KOPT-K1 (cell line): ENCODE measurements at regions not wholly inside any gene's neighbourhood (a gene's known extent, or its start where the extent isn't known, plus 50 kb on each side); places are given as distances from the start of the nearest gene placed in this dataset.

ENCODE experiments used
- H3K27ac ChIP-seq: fragments of 200-600 bp; sonication (generic); 2 replicates; pipeline ENCODE4 v1.5.1; 2016; ENCODE audit warnings: antibody characterized with exemption, mild to moderate bottlenecking, low read depth, low read length; ENCODE audit not compliant: poor library complexity, severe bottlenecking
- H3K36me3 ChIP-seq: fragments of 200-600 bp; sonication (generic); 2 replicates; pipeline ENCODE4 v1.5.1; 2017; ENCODE audit warnings: antibody characterized with exemption, mild to moderate bottlenecking, low read length, moderate library complexity; ENCODE audit not compliant: insufficient read depth
- H3K9me3 ChIP-seq: fragments of 200-600 bp; sonication (generic); 2 replicates; pipeline ENCODE4 v1.5.1; 2017; ENCODE audit warnings: antibody characterized with exemption, low read length, mild to moderate bottlenecking; ENCODE audit not compliant: insufficient read depth, poor library complexity, severe bottlenecking

GRCh38 chr9:7242126-7242525 lies 484.4 kb downstream of the KDM4C start:
- Histone ChIP-seq H3K9me3 (no peaks in the 10 kb centered on the region), H3K27ac (no peak overlapping the region), H3K36me3 (no peaks in the 10 kb centered on the region)

DNA sequence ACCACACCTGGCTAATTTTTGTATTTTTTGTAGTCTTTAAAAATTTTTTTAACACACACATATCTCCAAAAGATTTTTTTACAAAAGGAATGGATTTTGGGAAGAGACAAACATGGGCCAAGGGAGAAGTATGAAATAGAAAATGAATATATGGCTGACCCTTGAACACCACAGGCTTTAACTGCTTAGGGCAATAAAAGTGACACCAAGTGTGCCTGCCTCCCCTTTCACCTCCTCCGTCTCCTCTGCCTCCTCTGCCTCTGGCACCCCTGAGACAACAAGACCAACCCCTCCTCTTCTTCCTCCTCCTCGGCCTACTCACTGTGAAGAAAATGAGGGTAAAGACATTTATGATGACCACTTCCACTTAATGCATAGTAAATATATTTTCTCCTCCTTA lies 483.9 kb downstream of the KDM4C start:
- Histone ChIP-seq H3K36me3 (no peaks in the 10 kb centered on the region), H3K27ac (no peak overlapping the region), H3K9me3 (no peaks in the 10 kb centered on the region)

GRCh38 chr9:7240569-7241311 lies 483.0 kb downstream of the KDM4C start:
- Histone ChIP-seq H3K36me3 (no peaks in the 10 kb centered on the region), H3K27ac (no peak overlapping the region), H3K9me3 (no peaks in the 10 kb centered on the region)

GRCh38 chr9:7239708-7240107 lies 481.9 kb downstream of the KDM4C start:
- Histone ChIP-seq H3K9me3 (no peaks in the 10 kb centered on the region), H3K36me3 (no peaks in the 10 kb centered on the region), H3K27ac (no peak overlapping the region)

DNA sequence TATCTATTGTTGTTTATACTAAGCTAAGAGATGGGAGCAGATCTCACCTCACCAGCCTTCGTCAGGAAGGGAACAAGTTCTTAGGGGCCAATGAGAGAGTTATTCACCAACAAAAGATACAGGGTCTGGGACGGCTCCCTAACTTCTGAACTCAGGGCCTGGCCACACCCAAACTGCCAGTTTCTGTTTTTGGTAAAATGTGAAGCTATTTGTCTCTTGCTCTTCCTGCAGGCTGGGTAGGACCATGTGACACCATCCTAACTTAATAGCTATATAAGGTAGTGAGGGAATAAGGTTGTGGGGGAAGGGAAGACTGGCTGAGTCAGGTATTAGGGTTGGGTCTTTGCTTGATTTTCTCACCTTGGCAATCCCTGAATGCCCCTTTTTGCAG lies 480.5 kb downstream of the KDM4C start:
- no peaks in the 10 kb centered on the region for H3K9me3 ChIP-seq
- no peaks in the 10 kb centered on the region for H3K36me3 ChIP-seq
- H3K27ac ChIP-seq, result no peak overlapping the region

- Histone ChIP-seq H3K27ac (no peak overlapping the region), H3K36me3 (no peaks in the 10 kb centered on the region), H3K9me3 (no peaks in the 10 kb centered on the region)
These were observed 479.9 kb downstream of the KDM4C start for GRCh38 chr9:7237473-7238246.

- H3K36me3 ChIP-seq, result no peaks in the 10 kb centered on the region
- H3K9me3 ChIP-seq, result no peaks in the 10 kb centered on the region
- H3K27ac ChIP-seq, result no peak overlapping the region
These were observed 478.4 kb downstream of the KDM4C start for GRCh38 chr9:7236186-7236585.

DNA sequence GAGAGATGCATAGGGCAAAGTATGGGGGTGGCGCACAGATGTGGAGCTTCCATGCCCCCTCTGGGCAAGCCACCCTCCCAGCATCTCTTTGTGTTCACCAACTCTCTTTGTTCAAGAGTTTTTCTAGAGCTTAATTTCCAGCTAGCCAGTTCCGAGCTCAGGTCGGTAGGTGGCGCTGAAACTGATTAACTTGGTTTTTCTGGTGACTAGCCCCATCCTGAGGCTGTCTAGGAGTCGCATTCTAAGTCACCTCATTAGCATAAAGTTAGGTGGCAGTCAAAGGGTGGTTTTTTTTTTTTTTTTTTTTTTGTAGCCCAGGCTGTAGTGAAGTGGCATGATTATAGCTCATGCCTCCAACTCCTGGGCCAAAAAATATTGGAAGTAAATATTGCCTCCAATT lies 476.4 kb downstream of the KDM4C start:
- Histone ChIP-seq H3K27ac (no peak overlapping the region), H3K9me3 (no peaks in the 10 kb centered on the region), H3K36me3 (no peaks in the 10 kb centered on the region)

GRCh38 chr9:7229571-7229970 lies 471.8 kb downstream of the KDM4C start:
- Histone ChIP-seq H3K27ac (no peak overlapping the region), H3K9me3 (no peaks in the 10 kb centered on the region), H3K36me3 (no peaks in the 10 kb centered on the region)

DNA sequence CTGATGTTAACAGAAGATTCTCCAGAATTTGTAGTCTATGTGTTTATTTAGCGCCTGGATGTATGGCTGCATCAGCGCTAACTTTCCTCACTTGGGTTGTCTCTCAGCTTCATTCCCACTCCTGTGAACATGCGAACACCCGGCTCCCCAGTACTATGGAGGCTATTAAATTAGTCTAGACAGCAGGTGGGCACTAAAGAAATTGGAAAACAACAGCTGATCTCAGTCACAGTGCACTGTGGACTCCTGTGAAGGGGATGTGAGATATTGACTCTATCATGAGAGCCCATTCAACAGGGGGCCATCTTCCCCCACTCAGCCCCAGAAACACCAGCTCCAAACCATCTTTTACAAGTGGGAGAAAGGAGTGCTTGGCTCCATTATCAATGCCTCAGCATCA lies 471.0 kb downstream of the KDM4C start:
- H3K36me3 ChIP-seq, result no peaks in the 10 kb centered on the region
- no peaks in the 10 kb centered on the region for H3K9me3 ChIP-seq
- H3K27ac ChIP-seq, result no peak overlapping the region

GRCh38 chr9:7227951-7228350 lies 470.2 kb downstream of the KDM4C start:
- Histone ChIP-seq H3K9me3 (no peaks in the 10 kb centered on the region), H3K27ac (no peak overlapping the region), H3K36me3 (no peaks in the 10 kb centered on the region)

DNA sequence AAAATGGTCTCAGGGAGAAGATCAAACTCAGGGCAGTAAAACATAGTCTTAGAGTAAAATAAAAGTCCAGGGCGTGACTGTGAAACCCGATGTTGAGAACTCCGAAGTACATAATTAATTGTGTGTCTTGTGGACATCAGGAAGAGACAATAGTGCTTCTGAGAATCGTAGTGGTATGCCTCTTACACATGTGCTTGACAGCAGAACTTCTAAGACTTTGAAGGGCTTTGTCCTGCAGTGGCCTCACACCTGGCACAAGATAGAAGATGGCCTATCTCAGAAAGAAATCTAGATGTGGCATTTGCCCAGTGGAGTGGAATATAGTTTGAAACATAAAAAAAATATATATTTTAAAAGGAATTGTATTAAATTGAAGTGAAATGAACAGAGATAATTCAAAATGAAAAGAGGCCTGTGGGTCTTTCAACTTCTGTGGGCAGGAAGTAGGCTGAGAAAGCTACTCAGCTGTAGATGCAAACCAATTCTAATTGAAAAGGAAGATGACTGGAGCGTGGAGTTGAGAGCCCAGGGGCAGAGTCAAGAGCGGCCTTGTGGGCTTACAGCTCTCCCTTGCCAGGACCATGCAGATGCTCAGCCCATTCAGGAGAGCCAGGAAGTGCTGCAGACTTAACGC lies 468.4 kb downstream of the KDM4C start:
- H3K27ac ChIP-seq, result peak overlapping the region; percentile 34
- no peaks in the 10 kb centered on the region for H3K9me3 ChIP-seq
- H3K36me3 ChIP-seq, result no peaks in the 10 kb centered on the region
